ENCODE measurements at regions not wholly inside any gene's neighbourhood (a gene's known extent, or its start where the extent isn't known, plus 50 kb on each side); places are given as distances from the start of the nearest gene placed in this dataset.

DNA sequence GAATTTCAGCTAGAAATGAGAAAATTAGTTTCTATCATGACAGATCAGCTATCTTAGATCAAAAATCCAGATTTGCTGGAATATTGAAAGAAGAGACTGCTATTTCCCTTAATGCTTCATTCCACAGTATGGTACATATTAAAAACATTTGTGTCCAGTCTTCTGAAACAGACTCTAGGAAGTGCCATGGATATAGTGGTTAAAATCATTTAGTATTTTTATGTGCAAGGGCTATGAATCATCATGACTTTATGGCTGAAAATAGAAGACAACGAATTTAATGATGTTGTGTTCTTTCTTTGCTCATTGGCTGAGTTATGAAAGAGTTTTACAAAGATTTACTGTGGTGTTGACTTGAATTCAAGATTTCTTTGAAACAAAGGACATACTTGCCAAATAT is 146.6 kb downstream of the ANKRD60 start:
- DNase-seq (ENCODE audit: low read depth in 1 of 2, low spot score in 1 of 2), result no peak
- 18% methylated on average over 1 of the region's 1 CpG for WGBS (ENCODE audit: missing lambda C conversion rate)
- TF ChIP-seq MAFK (IDR thresholded peaks at IDR 0.05; ENCODE audit: partially characterized antibody) (no peak), FOSL2 (IDR thresholded peaks at IDR 0.05) (no peak), FOSL2 (CRISPR knock-in tag; IDR thresholded peaks at IDR 0.05) (peak; percentile 21; the same call in 1 of the 2 replicates)
- ChIA-PET POLR2A (no interaction called here), CTCF (no interaction called here)
- no peaks in the 10 kb centered on the region for H3K9me3 ChIP-seq
- no peak for ATAC-seq
- no peak for FAIRE-seq
- H3K4me3 ChIP-seq, result no peak overlapping the region
- H3K4me1 ChIP-seq, result peaks cover 12% of the 10 kb centered on the region
- H3K27ac ChIP-seq, result no peak overlapping the region
- H3K4me2 ChIP-seq, result peak overlapping the region; percentile 21; the same call in 2 of the 3 replicates

DNA sequence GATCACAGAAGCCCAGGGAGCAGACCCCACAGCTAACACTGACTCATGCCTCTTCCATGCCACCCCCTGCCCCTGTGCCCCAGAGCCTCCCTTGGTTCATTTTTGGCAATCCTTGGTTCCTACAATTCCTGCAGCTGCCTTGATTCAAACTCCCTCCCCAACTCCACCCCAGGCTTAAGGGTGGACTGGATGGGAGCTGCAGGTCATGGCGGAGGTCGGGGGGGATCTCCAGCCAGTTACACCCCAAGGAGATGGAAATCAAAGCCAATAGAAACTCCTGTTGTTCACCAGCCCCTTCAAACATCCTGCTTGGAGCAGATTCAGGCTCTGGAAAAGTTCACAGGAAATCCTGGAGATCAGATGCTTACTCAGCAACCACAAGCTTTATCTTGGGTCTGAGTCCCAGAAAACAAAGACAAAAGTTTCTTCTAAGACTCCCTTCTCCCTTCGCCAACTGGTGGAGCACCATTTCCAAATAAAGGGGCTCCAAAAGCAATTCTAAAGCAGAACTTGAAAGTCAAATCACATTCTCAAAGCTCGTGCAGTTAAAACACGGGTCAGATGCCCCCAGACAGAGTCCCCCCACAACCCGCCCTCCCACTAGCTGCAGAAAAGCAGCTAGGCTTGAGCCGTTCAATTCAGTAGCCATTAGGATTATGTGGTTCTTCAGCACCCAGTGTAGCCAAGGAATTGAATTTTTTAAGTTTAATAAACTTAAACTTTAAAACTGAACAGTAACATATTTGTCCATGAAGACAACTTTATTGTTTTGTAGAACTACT is 149.5 kb downstream of the ANKRD60 start:
- ATAC-seq (no peak), DNase-seq (ENCODE audit: low read depth in 1 of 2, low spot score in 1 of 2) (no peak), FAIRE-seq (no peak)
- no peak overlapping the region for H3K4me3 ChIP-seq
- H3K27ac ChIP-seq, result peak overlapping the region in 1 of 2 experiments; percentile 60; a peak in 3 of 6 replicates
- H3K4me1 ChIP-seq, result peaks cover 17% of the 10 kb centered on the region
- 65% methylated on average over 7 of the region's 7 CpGs for WGBS (ENCODE audit: missing lambda C conversion rate)
- no peak overlapping the region for H3K4me2 ChIP-seq
- CTCF ChIA-PET, result interaction anchor here (1.3 kb wide), 1 partner anchor 8 kb away, joined by 9 read pairs; no protein-coding TSS in a partner anchor
- TF ChIP-seq ESRRA (IDR thresholded peaks at IDR 0.05; ENCODE audit: borderline replicate concordance, low read length), result no peak
- TF ChIP-seq, protein P1, sequence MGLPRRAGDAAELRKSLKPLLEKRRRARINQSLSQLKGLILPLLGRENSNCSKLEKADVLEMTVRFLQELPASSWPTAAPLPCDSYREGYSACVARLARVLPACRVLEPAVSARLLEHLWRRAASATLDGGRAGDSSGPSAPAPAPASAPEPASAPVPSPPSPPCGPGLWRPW (IDR thresholded peaks at IDR 0.05), result no peak
- TF ChIP-seq HOXB13 (CRISPR knock-in tag; IDR thresholded peaks at IDR 0.05; ENCODE audit: low read depth), result no peak
- no peak for TF ChIP-seq RNF2 (IDR thresholded peaks at IDR 0.05; ENCODE audit: borderline replicate concordance, low read depth)
- no peak for TF ChIP-seq HEYL (CRISPR knock-in tag; IDR thresholded peaks at IDR 0.05)
- TF ChIP-seq, protein P2, sequence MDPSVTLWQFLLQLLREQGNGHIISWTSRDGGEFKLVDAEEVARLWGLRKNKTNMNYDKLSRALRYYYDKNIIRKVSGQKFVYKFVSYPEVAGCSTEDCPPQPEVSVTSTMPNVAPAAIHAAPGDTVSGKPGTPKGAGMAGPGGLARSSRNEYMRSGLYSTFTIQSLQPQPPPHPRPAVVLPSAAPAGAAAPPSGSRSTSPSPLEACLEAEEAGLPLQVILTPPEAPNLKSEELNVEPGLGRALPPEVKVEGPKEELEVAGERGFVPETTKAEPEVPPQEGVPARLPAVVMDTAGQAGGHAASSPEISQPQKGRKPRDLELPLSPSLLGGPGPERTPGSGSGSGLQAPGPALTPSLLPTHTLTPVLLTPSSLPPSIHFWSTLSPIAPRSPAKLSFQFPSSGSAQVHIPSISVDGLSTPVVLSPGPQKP (IDR thresholded peaks at IDR 0.05; ENCODE audit: low read depth, low read length), result no peak
- peak; percentile 48 for TF ChIP-seq MAFK (IDR thresholded peaks at IDR 0.05; ENCODE audit: partially characterized antibody)
- no peak for TF ChIP-seq HOXB5 (CRISPR knock-in tag; IDR thresholded peaks at IDR 0.05)
- TF ChIP-seq KDM1A (IDR thresholded peaks at IDR 0.05; ENCODE audit: low read depth), result no peak
- POLR2A ChIA-PET, result interaction anchor here (0.6 kb wide), 1 partner anchor 8 kb away, joined by 4 read pairs; no protein-coding TSS in a partner anchor
- H3K9me3 ChIP-seq, result no peaks in the 10 kb centered on the region

DNA sequence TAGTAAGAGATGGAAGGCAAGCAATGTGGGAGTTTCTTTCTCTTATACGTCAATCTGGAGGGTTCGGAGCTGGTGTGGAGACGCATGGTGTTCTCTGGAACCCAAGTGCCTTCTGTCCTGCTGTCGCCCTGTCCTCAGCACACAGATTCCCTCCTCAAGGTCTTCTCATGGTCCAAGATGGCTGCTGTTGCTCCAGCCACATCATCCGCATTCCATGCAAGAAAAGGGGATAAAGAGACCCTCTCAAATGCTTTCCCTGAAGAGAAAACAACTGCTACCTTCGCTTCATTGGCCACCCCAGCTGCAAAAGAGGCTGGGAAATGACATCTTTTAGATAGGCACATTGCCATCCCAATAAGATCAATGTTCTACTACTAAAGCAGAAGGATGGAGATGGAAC is 151.2 kb downstream of the ANKRD60 start:
- ChIA-PET POLR2A (no interaction called here), CTCF (no interaction called here)
- TF ChIP-seq JUN (IDR thresholded peaks at IDR 0.05), result no peak
- no peak for TF ChIP-seq ZC3H11A (IDR thresholded peaks at IDR 0.05)
- TF ChIP-seq TP53 (CRISPR knock-in tag; IDR thresholded peaks at IDR 0.05), result no peak
- TF ChIP-seq GATA3 (IDR thresholded peaks at IDR 0.05; ENCODE audit: borderline replicate concordance), result no peak
- TF ChIP-seq NR3C1 (IDR thresholded peaks at IDR 0.05), result no peak
- no peak for TF ChIP-seq NPAS2 (CRISPR knock-in tag; IDR thresholded peaks at IDR 0.05; ENCODE audit: borderline replicate concordance)
- TF ChIP-seq, protein P3, sequence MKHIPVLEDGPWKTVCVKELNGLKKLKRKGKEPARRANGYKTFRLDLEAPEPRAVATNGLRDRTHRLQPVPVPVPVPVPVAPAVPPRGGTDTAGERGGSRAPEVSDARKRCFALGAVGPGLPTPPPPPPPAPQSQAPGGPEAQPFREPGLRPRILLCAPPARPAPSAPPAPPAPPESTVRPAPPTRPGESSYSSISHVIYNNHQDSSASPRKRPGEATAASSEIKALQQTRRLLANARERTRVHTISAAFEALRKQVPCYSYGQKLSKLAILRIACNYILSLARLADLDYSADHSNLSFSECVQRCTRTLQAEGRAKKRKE (CRISPR knock-in tag; IDR thresholded peaks at IDR 0.05; ENCODE audit: low read depth), result no peak
- no peak for TF ChIP-seq HOXB5 (CRISPR knock-in tag; IDR thresholded peaks at IDR 0.05)
- TF ChIP-seq, protein P1 (IDR thresholded peaks at IDR 0.05), result no peak
- ATAC-seq (no peak), DNase-seq (ENCODE audit: low read depth in 1 of 2, low spot score in 1 of 2) (no peak), FAIRE-seq (no peak)
- 71% methylated on average over 6 of the region's 6 CpGs for WGBS (ENCODE audit: missing lambda C conversion rate)
- Histone ChIP-seq H3K4me1 (peaks cover 16% of the 10 kb centered on the region), H3K4me2 (no peak overlapping the region), H3K4me3 (no peak overlapping the region), H3K9me3 (no peaks in the 10 kb centered on the region), H3K27ac (no peak overlapping the region)

All from A549 (cell line).